Lung (tissue), 11 donors: ENCODE measurements at regions not wholly inside any gene's neighbourhood (a gene's known extent, or its start where the extent isn't known, plus 50 kb on each side); places are given as distances from the start of the nearest gene placed in this dataset.

Source experiments
- ATAC-seq: fragments of 200-7000 bp; cut with Tn5 transposase; one replicate; pipeline ENCODE4 v1.9.1; 2020; ENCODE audit warnings: moderate number of reproducible peaks; ENCODE audit not compliant: insufficient read depth, low FRiP score
- DNase-seq, 3 donors: peaks; one replicate each; pipeline ENCODE4 v3.0.0-alpha.2; 2013 to 2017
- H3K27ac ChIP-seq, 2 donors: one replicate each; pipeline ENCODE4 v1.5.1; 2013; ENCODE audit warnings: mild to moderate bottlenecking in 2 of 2, moderate library complexity in 2 of 2, control low read depth in 1 of 2, inconsistent platforms in 1 of 2, low read depth in 1 of 2, low read length in 1 of 2
- H3K27me3 ChIP-seq, 3 donors: one replicate each; pipeline ENCODE4 v1.5.1; 2013; ENCODE audit warnings: low read length in 2 of 3; ENCODE audit not compliant: control insufficient read depth in 3 of 3, insufficient read depth in 3 of 3
- H3K36me3 ChIP-seq, 4 donors: one replicate each; pipeline ENCODE4 v1.5.1; 2013; ENCODE audit warnings: low read length in 4 of 4, mild to moderate bottlenecking in 1 of 4, moderate library complexity in 1 of 4; ENCODE audit not compliant: control insufficient read depth in 4 of 4, insufficient read depth in 4 of 4
- H3K4me1 ChIP-seq, 5 donors: one replicate each; pipeline ENCODE4 v1.5.1; 2013; ENCODE audit warnings: low read length in 5 of 5, mild to moderate bottlenecking in 2 of 5, moderate library complexity in 1 of 5; ENCODE audit not compliant: control insufficient read depth in 5 of 5, insufficient read depth in 5 of 5
- H3K4me3 ChIP-seq: one replicate; pipeline ENCODE4 v1.5.1; 2013; ENCODE audit warnings: mild to moderate bottlenecking, control low read depth, moderate library complexity
- H3K9ac ChIP-seq, 2 donors: one replicate each; pipeline ENCODE4 v1.5.1; 2013; ENCODE audit warnings: low read length in 2 of 2, control low read depth in 1 of 2; ENCODE audit not compliant: insufficient read depth in 1 of 2
- H3K9me3 ChIP-seq, 4 donors: one replicate each; pipeline ENCODE4 v1.5.1; 2013; ENCODE audit warnings: low read length in 3 of 4, mild to moderate bottlenecking in 1 of 4, moderate library complexity in 1 of 4; ENCODE audit not compliant: control insufficient read depth in 4 of 4, insufficient read depth in 3 of 4
- WGBS, 2 donors: extraction: QIAGEN DNeasy Blood & Tissue Kit; methylation state at CpG; one replicate each; pipeline ENCODE4 v1.1.7; 2013; 5-methylcytosine and 5-hydroxymethylcytosine counted together
- TF ChIP-seq, protein P1 (sequence below): IDR thresholded peaks from 2 replicates; pipeline ENCODE4 v1.5.1; 2012; ENCODE audit warnings: mild to moderate bottlenecking; ENCODE audit errors: control extremely low read depth, extremely low read depth
- donor health status: control.
- donor health status: control.
- donor health status: Bipolar disorder and iron deficiency.
- donor health status: healthy.
- donor health status: DM: yes; HTN: yes; CAD: no.

DNA sequence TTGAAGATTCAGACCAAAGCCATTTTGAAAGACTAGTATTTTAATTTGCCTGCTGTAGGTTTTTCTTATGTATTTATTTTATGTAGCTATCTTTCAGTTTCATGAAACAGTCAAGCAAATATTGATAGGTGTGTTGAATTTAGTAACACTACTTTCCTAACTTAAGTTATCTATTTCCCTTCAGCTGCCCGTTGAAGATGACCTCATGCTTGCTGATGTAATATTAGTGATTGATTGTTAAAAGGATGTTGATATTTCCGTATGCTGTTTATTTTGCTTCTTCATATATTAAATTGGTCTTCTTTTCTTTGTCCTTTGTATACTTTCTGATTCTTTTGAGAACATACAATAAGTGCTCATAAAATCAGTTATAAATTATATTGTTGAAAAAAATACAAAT is 86.8 kb upstream of the CHORDC1 start:
- no peak for ATAC-seq
- no peaks in the 10 kb centered on the region for H3K9me3 ChIP-seq
- 34 to 55% methylated on average over 2 of the region's 2 CpGs for WGBS, 2 donors
- H3K27me3 ChIP-seq: no peaks in the 10 kb centered on the region
- no peaks in the 10 kb centered on the region for H3K4me1 ChIP-seq
- H3K9ac ChIP-seq: no peak overlapping the region
- TF ChIP-seq, protein P1, sequence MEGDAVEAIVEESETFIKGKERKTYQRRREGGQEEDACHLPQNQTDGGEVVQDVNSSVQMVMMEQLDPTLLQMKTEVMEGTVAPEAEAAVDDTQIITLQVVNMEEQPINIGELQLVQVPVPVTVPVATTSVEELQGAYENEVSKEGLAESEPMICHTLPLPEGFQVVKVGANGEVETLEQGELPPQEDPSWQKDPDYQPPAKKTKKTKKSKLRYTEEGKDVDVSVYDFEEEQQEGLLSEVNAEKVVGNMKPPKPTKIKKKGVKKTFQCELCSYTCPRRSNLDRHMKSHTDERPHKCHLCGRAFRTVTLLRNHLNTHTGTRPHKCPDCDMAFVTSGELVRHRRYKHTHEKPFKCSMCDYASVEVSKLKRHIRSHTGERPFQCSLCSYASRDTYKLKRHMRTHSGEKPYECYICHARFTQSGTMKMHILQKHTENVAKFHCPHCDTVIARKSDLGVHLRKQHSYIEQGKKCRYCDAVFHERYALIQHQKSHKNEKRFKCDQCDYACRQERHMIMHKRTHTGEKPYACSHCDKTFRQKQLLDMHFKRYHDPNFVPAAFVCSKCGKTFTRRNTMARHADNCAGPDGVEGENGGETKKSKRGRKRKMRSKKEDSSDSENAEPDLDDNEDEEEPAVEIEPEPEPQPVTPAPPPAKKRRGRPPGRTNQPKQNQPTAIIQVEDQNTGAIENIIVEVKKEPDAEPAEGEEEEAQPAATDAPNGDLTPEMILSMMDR: no peak
- no peak for DNase-seq
- no peak overlapping the region for H3K27ac ChIP-seq
- H3K36me3 ChIP-seq: no peaks in the 10 kb centered on the region
- no peak overlapping the region for H3K4me3 ChIP-seq

DNA sequence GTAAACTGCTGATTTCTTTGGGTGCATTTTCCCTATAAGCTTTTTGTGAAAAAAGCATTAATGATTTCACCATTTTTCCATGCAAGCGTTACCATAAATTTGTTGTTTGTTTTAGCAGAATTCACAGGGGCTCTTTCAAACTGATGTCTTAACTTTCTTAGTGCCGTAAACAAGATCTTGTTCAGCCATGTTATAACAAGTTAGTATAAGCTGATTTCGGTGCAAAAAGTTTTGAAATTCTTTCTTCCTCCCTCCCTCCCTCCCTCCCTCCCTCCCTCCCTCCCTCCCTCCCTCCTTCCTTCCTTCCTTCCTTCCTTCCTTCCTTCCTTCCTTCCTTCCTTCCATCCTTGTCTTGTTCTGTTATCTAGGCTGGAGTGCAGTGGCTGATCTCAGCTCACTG is 71.7 kb upstream of the CHORDC1 start:
- Histone ChIP-seq H3K36me3 (no peaks in the 10 kb centered on the region), H3K9me3 (no peaks in the 10 kb centered on the region), H3K4me3 (no peak overlapping the region), H3K27me3 (no peaks in the 10 kb centered on the region), H3K4me1 (no peaks in the 10 kb centered on the region), H3K27ac (no peak overlapping the region), H3K9ac (no peak overlapping the region)
- DNase-seq (no peak), ATAC-seq (no peak)
- TF ChIP-seq, protein P1: no peak
- WGBS, 2 donors: 92 to 95% methylated on average over 3 of the region's 3 CpGs

DNA sequence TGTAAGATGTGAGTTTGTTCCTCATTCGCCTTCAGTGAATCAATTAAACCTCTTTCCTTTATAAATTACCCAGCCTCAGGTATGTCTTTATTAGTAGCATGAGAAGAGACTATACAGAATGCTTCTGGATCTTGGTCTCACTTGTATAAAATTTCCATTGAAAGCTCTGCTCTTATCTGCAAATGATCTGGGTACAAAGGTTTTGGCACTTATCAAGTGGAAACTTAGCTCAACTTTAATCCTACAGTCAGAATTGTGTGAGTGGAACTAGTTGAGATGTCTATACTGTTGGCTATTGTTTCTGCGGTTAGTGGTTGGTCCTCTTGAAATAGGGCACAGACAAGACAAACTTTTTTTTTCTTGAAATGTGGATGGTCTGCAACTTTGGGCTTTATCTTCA is 71.2 kb upstream of the CHORDC1 start:
- WGBS, 2 donors: 94 to 95% methylated on average over 2 of the region's 2 CpGs
- no peak overlapping the region for H3K27ac ChIP-seq
- H3K9ac ChIP-seq: no peak overlapping the region
- no peaks in the 10 kb centered on the region for H3K4me1 ChIP-seq
- H3K36me3 ChIP-seq: no peaks in the 10 kb centered on the region
- ATAC-seq (no peak), DNase-seq (no peak)
- H3K27me3 ChIP-seq: no peaks in the 10 kb centered on the region
- H3K9me3 ChIP-seq: no peaks in the 10 kb centered on the region
- H3K4me3 ChIP-seq: no peak overlapping the region
- TF ChIP-seq, protein P1: no peak

DNA sequence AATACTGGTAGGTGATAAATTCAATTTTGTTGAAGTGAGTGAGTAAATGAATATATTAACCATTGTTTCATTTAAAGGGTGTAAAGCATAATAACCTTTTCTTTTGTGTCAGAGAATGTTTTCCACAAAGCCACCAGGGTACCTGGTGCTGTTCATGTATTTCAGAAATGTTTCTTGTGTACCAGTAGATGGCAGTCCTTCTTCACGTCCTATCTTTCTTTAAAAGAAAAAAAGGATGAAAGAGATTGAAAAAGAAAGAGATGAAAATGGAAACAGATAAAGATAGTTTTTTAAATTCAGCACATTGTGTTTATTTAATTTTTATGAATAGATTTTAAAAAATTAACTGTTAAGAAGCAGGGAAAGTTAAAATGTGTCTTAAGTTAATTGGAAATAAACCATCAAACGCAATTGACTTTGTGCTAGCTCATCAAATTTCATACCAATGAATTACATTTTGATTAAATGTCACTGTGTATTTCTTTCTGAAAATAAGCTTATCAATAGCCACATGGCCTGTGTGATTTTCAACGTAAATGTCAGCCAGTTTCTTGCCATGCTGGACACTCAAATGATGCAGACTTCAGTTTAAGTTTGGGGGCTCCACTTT is 65.5 kb upstream of the CHORDC1 start:
- no peaks in the 10 kb centered on the region for H3K36me3 ChIP-seq
- WGBS, 2 donors: 57 to 58% methylated on average over 3 of the region's 3 CpGs
- H3K27me3 ChIP-seq: no peaks in the 10 kb centered on the region
- no peak overlapping the region for H3K9ac ChIP-seq
- no peak for ATAC-seq
- DNase-seq: peak in 2 of 3 donors; percentile 37 to 61
- TF ChIP-seq, protein P1: no peak
- peaks cover 0 to 3% (median 0%) of the 10 kb centered on the region in 5 donors for H3K4me1 ChIP-seq
- H3K9me3 ChIP-seq: no peaks in the 10 kb centered on the region
- no peak overlapping the region for H3K4me3 ChIP-seq
- no peak overlapping the region for H3K27ac ChIP-seq
